Vagina (tissue), 2 donors: ENCODE measurements at regions not wholly inside any gene's neighbourhood (a gene's known extent, or its start where the extent isn't known, plus 50 kb on each side); places are given as distances from the start of the nearest gene placed in this dataset.

Experiments used
- POLR2AphosphoS5 ChIP-seq, 2 donors: sonication (generic); formaldehyde crosslinking; IDR thresholded peaks; one replicate each; pipeline ENCODE4 v1.9.0; 2017; ENCODE audit warnings: antibody characterized with exemption in 2 of 2, mild to moderate bottlenecking in 2 of 2, low read depth in 1 of 2; ENCODE audit not compliant: insufficient read depth in 1 of 2
- TF ChIP-seq, protein P1 (sequence below), 3 experiments: fragments of 450-650 bp in 2 of 3; fragments of 200-600 bp in 1 of 3; sonication (generic) in 1 of 3; IDR thresholded peaks; one replicate each; pipeline ENCODE4 v1.5.1; 2017 to 2019; ENCODE audit warnings: antibody characterized with exemption in 3 of 3, mild to moderate bottlenecking in 2 of 3, moderate library complexity in 2 of 3

DNA sequence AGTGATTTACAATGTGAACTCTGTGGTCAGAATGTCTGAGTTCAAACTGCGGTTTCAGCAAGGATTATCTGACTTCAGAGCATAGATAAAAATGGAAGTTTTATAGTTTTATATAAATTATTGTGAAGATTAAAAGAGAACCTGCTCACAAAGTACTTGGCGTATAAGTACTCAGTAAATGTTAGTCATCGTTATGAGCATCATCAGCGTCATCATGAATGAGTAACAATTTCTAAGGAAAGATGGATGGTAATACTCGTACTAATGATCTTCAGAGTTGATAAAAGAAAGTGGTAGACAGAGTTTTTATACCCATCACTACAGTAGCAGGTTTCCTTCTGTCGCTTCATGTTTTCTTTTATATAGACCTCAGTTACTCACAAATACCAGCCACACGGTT, 341.8 kb downstream of the RAP2B start:
- TF ChIP-seq, protein P1, sequence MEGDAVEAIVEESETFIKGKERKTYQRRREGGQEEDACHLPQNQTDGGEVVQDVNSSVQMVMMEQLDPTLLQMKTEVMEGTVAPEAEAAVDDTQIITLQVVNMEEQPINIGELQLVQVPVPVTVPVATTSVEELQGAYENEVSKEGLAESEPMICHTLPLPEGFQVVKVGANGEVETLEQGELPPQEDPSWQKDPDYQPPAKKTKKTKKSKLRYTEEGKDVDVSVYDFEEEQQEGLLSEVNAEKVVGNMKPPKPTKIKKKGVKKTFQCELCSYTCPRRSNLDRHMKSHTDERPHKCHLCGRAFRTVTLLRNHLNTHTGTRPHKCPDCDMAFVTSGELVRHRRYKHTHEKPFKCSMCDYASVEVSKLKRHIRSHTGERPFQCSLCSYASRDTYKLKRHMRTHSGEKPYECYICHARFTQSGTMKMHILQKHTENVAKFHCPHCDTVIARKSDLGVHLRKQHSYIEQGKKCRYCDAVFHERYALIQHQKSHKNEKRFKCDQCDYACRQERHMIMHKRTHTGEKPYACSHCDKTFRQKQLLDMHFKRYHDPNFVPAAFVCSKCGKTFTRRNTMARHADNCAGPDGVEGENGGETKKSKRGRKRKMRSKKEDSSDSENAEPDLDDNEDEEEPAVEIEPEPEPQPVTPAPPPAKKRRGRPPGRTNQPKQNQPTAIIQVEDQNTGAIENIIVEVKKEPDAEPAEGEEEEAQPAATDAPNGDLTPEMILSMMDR (IDR thresholded peaks at IDR 0.05), result no peak
- TF ChIP-seq POLR2AphosphoS5 (IDR thresholded peaks at IDR 0.05; ENCODE audit: insufficient read depth in 1 of 2, low read depth in 1 of 2), result no peak
